ENCODE measurements at regions not wholly inside any gene's neighbourhood (a gene's known extent, or its start where the extent isn't known, plus 50 kb on each side); places are given as distances from the start of the nearest gene placed in this dataset.

- no peak for TF ChIP-seq POLR2A (IDR thresholded peaks at IDR 0.05)
- TF ChIP-seq CTCF (IDR thresholded peaks at IDR 0.05): no peak
- no peak for TF ChIP-seq POLR2AphosphoS5 (IDR thresholded peaks at IDR 0.05; ENCODE audit: insufficient read depth in 1 of 2, low read depth in 1 of 2)
Observed at GRCh38 chr9:99666571-99666970, 155.1 kb upstream of the NR4A3 start.

Data from vagina (tissue), 2 donors.